Activated T-helper 1 cell treated with anti-CD3 and anti-CD28 coated beads, Interleukin-12 subunit alpha, Interleukin-12 subunit beta, Interleukin-2, Interleukin-4 antibody, amounts not matched to agents 30 ng/mL and 10 ng/mL and 1 ng/mL, durations not matched to agents 14 hours and 24 hours and 36 hours (primary cell): ENCODE measurements at regions not wholly inside any gene's neighbourhood (a gene's known extent, or its start where the extent isn't known, plus 50 kb on each side); places are given as distances from the start of the nearest gene placed in this dataset.

ENCODE experiments used
- DNase-seq: peaks from one replicate; pipeline ENCODE4 v3.0.0; 2021; ENCODE audit warnings: low spot score
- H3K27ac Mint-ChIP-seq: one replicate; pipeline ENCODE4 v1.8.0; 2021; ENCODE audit warnings: mild to moderate bottlenecking, mixed read lengths
- H3K27me3 Mint-ChIP-seq: one replicate; pipeline ENCODE4 v1.8.0; 2022; ENCODE audit warnings: mild to moderate bottlenecking, moderate library complexity, mixed read lengths; ENCODE audit not compliant: insufficient read depth
- H3K36me3 Mint-ChIP-seq: one replicate; pipeline ENCODE4 v1.8.0; 2021; ENCODE audit warnings: low read depth, mixed read lengths
- H3K4me1 Mint-ChIP-seq: one replicate; pipeline ENCODE4 v1.8.0; 2021; ENCODE audit warnings: low read depth, mixed read lengths
- H3K4me3 Mint-ChIP-seq: one replicate; pipeline ENCODE4 v1.8.0; 2021; ENCODE audit warnings: mild to moderate bottlenecking, moderate library complexity, mixed read lengths
- H3K9me3 Mint-ChIP-seq: one replicate; pipeline ENCODE4 v1.8.0; 2021; ENCODE audit warnings: mixed read lengths
- intact Hi-C: fragments of 100-400 bp; cut with micrococcal nuclease; formaldehyde crosslinking; loops from one replicate; pipeline ENCODE4 v1.15.1; 2024

- Mint-ChIP-seq H3K9me3 (no peaks in the 10 kb centered on the region), H3K4me1 (no peaks in the 10 kb centered on the region), H3K4me3 (no peak overlapping the region), H3K27me3 (no peaks in the 10 kb centered on the region), H3K27ac (no peak overlapping the region), H3K36me3 (no peaks in the 10 kb centered on the region)
- DNase-seq, result no peak
- intact Hi-C loops, result no loop called here
Measured at GRCh38 chr1:60449876-60450275, 376.3 kb upstream of the C1orf87 start.

- H3K4me3 Mint-ChIP-seq, result no peak overlapping the region
- no peak overlapping the region for H3K27ac Mint-ChIP-seq
- intact Hi-C loops, result no loop called here
- H3K4me1 Mint-ChIP-seq, result no peaks in the 10 kb centered on the region
- H3K27me3 Mint-ChIP-seq, result no peaks in the 10 kb centered on the region
- H3K9me3 Mint-ChIP-seq, result no peaks in the 10 kb centered on the region
- H3K36me3 Mint-ChIP-seq, result no peaks in the 10 kb centered on the region
- DNase-seq, result no peak
Measured at GRCh38 chr1:60448850-60449249, 375.3 kb upstream of the C1orf87 start.

- H3K9me3 Mint-ChIP-seq, result no peaks in the 10 kb centered on the region
Measured at GRCh38 chr1:60444680-60445079, 371.1 kb upstream of the C1orf87 start.

GRCh38 chr1:60436186-60436585 lies 362.6 kb upstream of the C1orf87 start:
- no peak for DNase-seq
- H3K4me1 Mint-ChIP-seq, result no peaks in the 10 kb centered on the region
- no peak overlapping the region for H3K4me3 Mint-ChIP-seq
- intact Hi-C loops, result no loop called here
- no peaks in the 10 kb centered on the region for H3K36me3 Mint-ChIP-seq
- peaks cover 19% of the 10 kb centered on the region for H3K9me3 Mint-ChIP-seq
- H3K27me3 Mint-ChIP-seq, result no peaks in the 10 kb centered on the region
- no peak overlapping the region for H3K27ac Mint-ChIP-seq

More at GRCh38 chr1:60444680-60445079, 371.1 kb upstream of the C1orf87 start:
- intact Hi-C loops, result no loop called here
- H3K4me3 Mint-ChIP-seq, result no peak overlapping the region
- H3K4me1 Mint-ChIP-seq, result no peaks in the 10 kb centered on the region
- no peaks in the 10 kb centered on the region for H3K27me3 Mint-ChIP-seq
- no peak overlapping the region for H3K27ac Mint-ChIP-seq
- DNase-seq, result no peak
- no peaks in the 10 kb centered on the region for H3K36me3 Mint-ChIP-seq

GRCh38 chr1:60431593-60431992 lies 358.0 kb upstream of the C1orf87 start:
- no peak overlapping the region for H3K4me3 Mint-ChIP-seq
- H3K27ac Mint-ChIP-seq, result no peak overlapping the region
- H3K4me1 Mint-ChIP-seq, result no peaks in the 10 kb centered on the region
- DNase-seq, result no peak
- H3K36me3 Mint-ChIP-seq, result no peaks in the 10 kb centered on the region
- peaks cover 19% of the 10 kb centered on the region for H3K9me3 Mint-ChIP-seq
- H3K27me3 Mint-ChIP-seq, result no peaks in the 10 kb centered on the region
- intact Hi-C loops, result no loop called here

- Mint-ChIP-seq H3K27ac (no peak overlapping the region), H3K4me1 (no peaks in the 10 kb centered on the region), H3K36me3 (no peaks in the 10 kb centered on the region), H3K9me3 (peaks cover 14% of the 10 kb centered on the region), H3K27me3 (no peaks in the 10 kb centered on the region), H3K4me3 (no peak overlapping the region)
- no peak for DNase-seq
- intact Hi-C loops, result no loop called here
Measured at GRCh38 chr1:60430375-60430774, 356.8 kb upstream of the C1orf87 start.

GRCh38 chr1:60428127-60428526 lies 354.6 kb upstream of the C1orf87 start:
- no peak overlapping the region for H3K27ac Mint-ChIP-seq
- intact Hi-C loops, result no loop called here
- H3K4me1 Mint-ChIP-seq, result no peaks in the 10 kb centered on the region
- no peak for DNase-seq
- no peaks in the 10 kb centered on the region for H3K9me3 Mint-ChIP-seq
- H3K27me3 Mint-ChIP-seq, result no peaks in the 10 kb centered on the region
- H3K36me3 Mint-ChIP-seq, result no peaks in the 10 kb centered on the region
- no peak overlapping the region for H3K4me3 Mint-ChIP-seq

- Mint-ChIP-seq H3K9me3 (no peaks in the 10 kb centered on the region), H3K4me1 (no peaks in the 10 kb centered on the region)
Measured at GRCh38 chr1:60427701-60428100, 354.1 kb upstream of the C1orf87 start.

GRCh38 chr1:60427194-60427593 lies 353.6 kb upstream of the C1orf87 start:
- H3K27me3 Mint-ChIP-seq, result no peaks in the 10 kb centered on the region
- intact Hi-C loops, result no loop called here
- no peak for DNase-seq
- H3K27ac Mint-ChIP-seq, result no peak overlapping the region
- H3K36me3 Mint-ChIP-seq, result no peaks in the 10 kb centered on the region
- no peaks in the 10 kb centered on the region for H3K9me3 Mint-ChIP-seq
- H3K4me3 Mint-ChIP-seq, result no peak overlapping the region
- no peaks in the 10 kb centered on the region for H3K4me1 Mint-ChIP-seq

More at GRCh38 chr1:60427701-60428100, 354.1 kb upstream of the C1orf87 start:
- no peak overlapping the region for H3K4me3 Mint-ChIP-seq
- H3K27me3 Mint-ChIP-seq, result no peaks in the 10 kb centered on the region
- DNase-seq, result no peak
- intact Hi-C loops, result no loop called here
- H3K36me3 Mint-ChIP-seq, result no peaks in the 10 kb centered on the region
- H3K27ac Mint-ChIP-seq, result no peak overlapping the region

GRCh38 chr1:60425528-60425927 lies 352.0 kb upstream of the C1orf87 start:
- Mint-ChIP-seq H3K27me3 (no peaks in the 10 kb centered on the region), H3K36me3 (no peaks in the 10 kb centered on the region), H3K4me1 (no peaks in the 10 kb centered on the region), H3K27ac (no peak overlapping the region), H3K9me3 (no peaks in the 10 kb centered on the region), H3K4me3 (no peak overlapping the region)
- intact Hi-C loops, result no loop called here
- no peak for DNase-seq

GRCh38 chr1:60423146-60423780 lies 349.7 kb upstream of the C1orf87 start:
- H3K27ac Mint-ChIP-seq, result no peak overlapping the region
- H3K36me3 Mint-ChIP-seq, result no peaks in the 10 kb centered on the region
- DNase-seq, result no peak
- H3K4me1 Mint-ChIP-seq, result no peaks in the 10 kb centered on the region
- intact Hi-C loops, result no loop called here
- no peaks in the 10 kb centered on the region for H3K27me3 Mint-ChIP-seq
- H3K4me3 Mint-ChIP-seq, result no peak overlapping the region
- no peaks in the 10 kb centered on the region for H3K9me3 Mint-ChIP-seq

- no peaks in the 10 kb centered on the region for H3K4me1 Mint-ChIP-seq
- no peak overlapping the region for H3K4me3 Mint-ChIP-seq
- H3K27ac Mint-ChIP-seq, result no peak overlapping the region
- H3K9me3 Mint-ChIP-seq, result no peaks in the 10 kb centered on the region
- intact Hi-C loops, result no loop called here
- no peaks in the 10 kb centered on the region for H3K27me3 Mint-ChIP-seq
- H3K36me3 Mint-ChIP-seq, result no peaks in the 10 kb centered on the region
- DNase-seq, result no peak
Measured at GRCh38 chr1:60421965-60422364, 348.4 kb upstream of the C1orf87 start.

- Mint-ChIP-seq H3K27ac (no peak overlapping the region), H3K27me3 (no peaks in the 10 kb centered on the region), H3K4me1 (no peaks in the 10 kb centered on the region), H3K9me3 (no peaks in the 10 kb centered on the region), H3K36me3 (no peaks in the 10 kb centered on the region), H3K4me3 (no peak overlapping the region)
- no peak for DNase-seq
- intact Hi-C loops, result no loop called here
Measured at GRCh38 chr1:60419023-60419422, 345.5 kb upstream of the C1orf87 start.

- no peak for DNase-seq
- H3K27ac Mint-ChIP-seq, result no peak overlapping the region
- no peak overlapping the region for H3K4me3 Mint-ChIP-seq
- no peaks in the 10 kb centered on the region for H3K27me3 Mint-ChIP-seq
- no peaks in the 10 kb centered on the region for H3K9me3 Mint-ChIP-seq
- H3K4me1 Mint-ChIP-seq, result no peaks in the 10 kb centered on the region
- intact Hi-C loops, result no loop called here
- H3K36me3 Mint-ChIP-seq, result no peaks in the 10 kb centered on the region
Measured at GRCh38 chr1:60415696-60416095, 342.1 kb upstream of the C1orf87 start.
